ENCODE measurements at regions not wholly inside any gene's neighbourhood (a gene's known extent, or its start where the extent isn't known, plus 50 kb on each side); places are given as distances from the start of the nearest gene placed in this dataset.

DNA sequence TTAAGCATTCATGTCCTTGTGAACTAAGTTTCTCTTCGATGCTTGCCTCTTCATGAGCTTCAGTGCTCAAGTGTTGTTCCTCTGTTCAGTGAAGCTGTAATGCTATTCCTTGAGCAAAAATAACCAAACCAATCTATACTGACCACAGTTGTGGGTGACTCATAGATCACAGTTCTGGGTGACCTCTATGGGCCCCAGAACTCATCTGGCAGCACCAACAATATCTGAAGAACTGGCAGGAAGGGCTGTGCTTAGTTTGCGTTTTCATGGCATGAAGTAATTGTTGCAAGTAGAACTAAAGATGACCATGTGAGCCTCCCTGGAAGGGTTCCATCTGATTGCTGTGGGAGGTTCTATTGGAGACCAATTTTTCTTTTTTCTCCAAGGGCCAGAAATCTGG, 106.2 kb downstream of the CCNG2 start:
- TF ChIP-seq, protein P1, sequence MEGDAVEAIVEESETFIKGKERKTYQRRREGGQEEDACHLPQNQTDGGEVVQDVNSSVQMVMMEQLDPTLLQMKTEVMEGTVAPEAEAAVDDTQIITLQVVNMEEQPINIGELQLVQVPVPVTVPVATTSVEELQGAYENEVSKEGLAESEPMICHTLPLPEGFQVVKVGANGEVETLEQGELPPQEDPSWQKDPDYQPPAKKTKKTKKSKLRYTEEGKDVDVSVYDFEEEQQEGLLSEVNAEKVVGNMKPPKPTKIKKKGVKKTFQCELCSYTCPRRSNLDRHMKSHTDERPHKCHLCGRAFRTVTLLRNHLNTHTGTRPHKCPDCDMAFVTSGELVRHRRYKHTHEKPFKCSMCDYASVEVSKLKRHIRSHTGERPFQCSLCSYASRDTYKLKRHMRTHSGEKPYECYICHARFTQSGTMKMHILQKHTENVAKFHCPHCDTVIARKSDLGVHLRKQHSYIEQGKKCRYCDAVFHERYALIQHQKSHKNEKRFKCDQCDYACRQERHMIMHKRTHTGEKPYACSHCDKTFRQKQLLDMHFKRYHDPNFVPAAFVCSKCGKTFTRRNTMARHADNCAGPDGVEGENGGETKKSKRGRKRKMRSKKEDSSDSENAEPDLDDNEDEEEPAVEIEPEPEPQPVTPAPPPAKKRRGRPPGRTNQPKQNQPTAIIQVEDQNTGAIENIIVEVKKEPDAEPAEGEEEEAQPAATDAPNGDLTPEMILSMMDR (IDR thresholded peaks at IDR 0.05), result no peak
- TF ChIP-seq POLR2A (IDR thresholded peaks at IDR 0.05), result no peak

Measured in esophagus squamous epithelium (tissue), 4 donors.